Left ventricle myocardium inferior (tissue), 1 donor: ENCODE measurements at regions not wholly inside any gene's neighbourhood (a gene's known extent, or its start where the extent isn't known, plus 50 kb on each side); places are given as distances from the start of the nearest gene placed in this dataset.

Source experiments
- DNase-seq: peaks from one replicate; pipeline ENCODE4 v3.0.0-alpha.2; 2020
- H3K27ac ChIP-seq: fragments of 200-600 bp; replicated peaks from 2 replicates; pipeline ENCODE4 v1.8.0; 2021
- H3K27me3 ChIP-seq: fragments of 200-600 bp; 2 replicates; pipeline ENCODE4 v1.8.0; 2021; ENCODE audit warnings: low read depth
- H3K36me3 ChIP-seq: fragments of 200-600 bp; 2 replicates; pipeline ENCODE4 v1.8.0; 2021
- H3K4me1 ChIP-seq: fragments of 200-600 bp; 2 replicates; pipeline ENCODE4 v1.8.0; 2021
- H3K4me3 ChIP-seq: fragments of 200-600 bp; 2 replicates; pipeline ENCODE4 v1.8.0; 2021; ENCODE audit warnings: mild to moderate bottlenecking, moderate library complexity
- H3K9me3 ChIP-seq: fragments of 200-600 bp; replicated peaks from 2 replicates; pipeline ENCODE4 v1.8.0; 2021
- CTCF ChIP-seq: fragments of 200-600 bp; IDR thresholded peaks from 2 replicates; pipeline ENCODE4 v1.8.0; 2021; ENCODE audit warnings: antibody characterized with exemption, mild to moderate bottlenecking, borderline replicate concordance
- intact Hi-C: fragments of 100-400 bp; cut with micrococcal nuclease; formaldehyde crosslinking; loops from one replicate; pipeline ENCODE4 v1.11.0; 2022
- donor health status: DM: no; HTN: yes; CAD: no; lungs with severe emphysema.

- H3K36me3 ChIP-seq: no peaks in the 10 kb centered on the region
- H3K27ac ChIP-seq: no peak overlapping the region
- peaks cover 16% of the 10 kb centered on the region for H3K4me1 ChIP-seq
- no peak overlapping the region for H3K4me3 ChIP-seq
- no peaks in the 10 kb centered on the region for H3K9me3 ChIP-seq
- peak; percentile 57 for DNase-seq
- intact Hi-C loops: loop anchor here (10.0 kb wide), 1 partner anchor 304 kb away; no protein-coding TSS in a partner anchor
- peak; percentile 98 for TF ChIP-seq CTCF
- H3K27me3 ChIP-seq: peaks cover 85% of the 10 kb centered on the region
Observed at GRCh38 chr10:129030996-129031843, 435.8 kb upstream of the MGMT start.

GRCh38 chr10:129031844-129032150, 435.2 kb upstream of the MGMT start:
- Histone ChIP-seq H3K9me3 (no peaks in the 10 kb centered on the region), H3K27ac (no peak overlapping the region), H3K27me3 (peaks cover 80% of the 10 kb centered on the region), H3K4me1 (peaks cover 19% of the 10 kb centered on the region), H3K36me3 (no peaks in the 10 kb centered on the region), H3K4me3 (no peak overlapping the region)
- intact Hi-C loops: loop anchor here (10.0 kb wide), 1 partner anchor 303 kb away; no protein-coding TSS in a partner anchor
- DNase-seq: no peak
- peak; percentile 1 for TF ChIP-seq CTCF

- Histone ChIP-seq H3K9me3 (no peaks in the 10 kb centered on the region), H3K27me3 (peaks cover 80% of the 10 kb centered on the region), H3K4me1 (peaks cover 19% of the 10 kb centered on the region), H3K36me3 (no peaks in the 10 kb centered on the region), H3K4me3 (no peak overlapping the region), H3K27ac (no peak overlapping the region)
- no peak for TF ChIP-seq CTCF
- DNase-seq: no peak
- intact Hi-C loops: loop anchor here (10.0 kb wide), 1 partner anchor 302 kb away; no protein-coding TSS in a partner anchor
Observed at GRCh38 chr10:129032372-129033313, 434.4 kb upstream of the MGMT start.

- H3K27me3 ChIP-seq: peaks cover 73% of the 10 kb centered on the region
- intact Hi-C loops: loop anchor here (10.0 kb wide), 1 partner anchor 301 kb away; no protein-coding TSS in a partner anchor
Observed at GRCh38 chr10:129033340-129033739, 433.7 kb upstream of the MGMT start.

More at GRCh38 chr10:129033340-129033739, 433.7 kb upstream of the MGMT start:
- H3K4me3 ChIP-seq: no peak overlapping the region
- H3K9me3 ChIP-seq: no peaks in the 10 kb centered on the region
- no peak for TF ChIP-seq CTCF
- no peaks in the 10 kb centered on the region for H3K36me3 ChIP-seq
- no peak overlapping the region for H3K27ac ChIP-seq
- no peak for DNase-seq
- H3K4me1 ChIP-seq: peaks cover 19% of the 10 kb centered on the region
